BJ (cell line): ENCODE measurements at regions not wholly inside any gene's neighbourhood (a gene's known extent, or its start where the extent isn't known, plus 50 kb on each side); places are given as distances from the start of the nearest gene placed in this dataset.
A peak's percentile ranks its signal among the peaks of the same experiment; 100 is the strongest.

Experiments used
- CTCF ChIA-PET: fragments of 350-600 bp; formaldehyde crosslinking; extraction: SDS; loops from one replicate; lab custom pipeline; 2021; ENCODE audit warnings: antibody characterized with exemption, inconsistent platforms; lab: Yijun Ruan, JAX
- POLR2A ChIA-PET: fragments of 300-600 bp; sonication (Branson Sonifier 250); formaldehyde crosslinking; extraction: SDS; loops from one replicate; lab custom pipeline; 2021; ENCODE audit warnings: antibody characterized with exemption; lab: Charles Lee
- DNase-seq: peaks from one replicate; pipeline ENCODE4 v3.0.0-alpha.2; 2011; ENCODE audit warnings: low read depth
- H3K27me3 ChIP-seq: 2 replicates; pipeline ENCODE4 v1.6.0; 2011; ENCODE audit warnings: low read length; ENCODE audit not compliant: control insufficient read depth, insufficient read depth
- H3K36me3 ChIP-seq: 2 replicates; pipeline ENCODE4 v1.5.1; 2011; ENCODE audit warnings: low read length; ENCODE audit not compliant: control insufficient read depth, insufficient read depth
- H3K4me3 ChIP-seq: 2 replicates; pipeline ENCODE4 v1.5.1; 2011; ENCODE audit warnings: low read depth, mild to moderate bottlenecking, control low read depth, low read length
- CTCF ChIP-seq: IDR thresholded peaks from 2 replicates; pipeline ENCODE4 v1.5.1; 2011; ENCODE audit warnings: low read depth, mild to moderate bottlenecking, control low read depth, inconsistent platforms, low read length, moderate library complexity; ENCODE audit not compliant: insufficient read depth

GRCh38 chr4:114163051-114163450 is 183.6 kb upstream of the ARSJ start:
- Histone ChIP-seq H3K36me3 (no peaks in the 10 kb centered on the region), H3K27me3 (no peaks in the 10 kb centered on the region), H3K4me3 (no peak overlapping the region)
- no peak for TF ChIP-seq CTCF
- DNase-seq = no peak
- ChIA-PET CTCF (interaction anchor here (0.9 kb wide), 1 partner anchor 86 kb away, joined by 3 read pairs; no protein-coding TSS in a partner anchor), POLR2A (no interaction called here)

GRCh38 chr4:114173968-114174367 is 194.5 kb upstream of the ARSJ start:
- no peak for TF ChIP-seq CTCF
- no peaks in the 10 kb centered on the region for H3K27me3 ChIP-seq
- ChIA-PET POLR2A (no interaction called here), CTCF (no interaction called here)
- no peak overlapping the region for H3K4me3 ChIP-seq
- H3K36me3 ChIP-seq = no peaks in the 10 kb centered on the region
- no peak for DNase-seq

- POLR2A ChIA-PET = no interaction called here
- TF ChIP-seq CTCF = no peak
- no peak overlapping the region for H3K4me3 ChIP-seq
- CTCF ChIA-PET = interaction anchor here (0.9 kb wide), 1 partner anchor 11 kb away, joined by 3 read pairs; no protein-coding TSS in a partner anchor
- H3K36me3 ChIP-seq = no peaks in the 10 kb centered on the region
- no peak for DNase-seq
- no peaks in the 10 kb centered on the region for H3K27me3 ChIP-seq
These were observed 198.2 kb upstream of the ARSJ start for GRCh38 chr4:114177628-114178027.

GRCh38 chr4:114178392-114178791 is 198.9 kb upstream of the ARSJ start:
- no peaks in the 10 kb centered on the region for H3K27me3 ChIP-seq
- CTCF ChIA-PET = interaction anchor here (0.9 kb wide), 1 partner anchor 12 kb away, joined by 3 read pairs; no protein-coding TSS in a partner anchor
- H3K4me3 ChIP-seq = no peak overlapping the region
- POLR2A ChIA-PET = no interaction called here
- no peaks in the 10 kb centered on the region for H3K36me3 ChIP-seq
- DNase-seq = no peak
- no peak for TF ChIP-seq CTCF

- peak; percentile 62 for TF ChIP-seq CTCF
- ChIA-PET CTCF (interaction anchor here (0.5 to 1.6 kb wide), 4 partner anchors 11 to 230 kb away, joined by 3 to 5 read pairs (median 4); no protein-coding TSS in a partner anchor), POLR2A (no interaction called here)
- Histone ChIP-seq H3K27me3 (no peaks in the 10 kb centered on the region), H3K36me3 (no peaks in the 10 kb centered on the region), H3K4me3 (no peak overlapping the region)
- no peak for DNase-seq
These were observed 201.0 kb upstream of the ARSJ start for GRCh38 chr4:114180481-114180880.
